HG02981 (cell line): ENCODE measurements at regions not wholly inside any gene's neighbourhood (a gene's known extent, or its start where the extent isn't known, plus 50 kb on each side); places are given as distances from the start of the nearest gene placed in this dataset.

Source experiments
- ATAC-seq: cut with Tn5 transposase; IDR thresholded peaks from one replicate; pipeline ENCODE4 v1.9.1; 2021; ENCODE audit warnings: mild to moderate bottlenecking, moderate library complexity; ENCODE audit not compliant: unreplicated experiment

DNA sequence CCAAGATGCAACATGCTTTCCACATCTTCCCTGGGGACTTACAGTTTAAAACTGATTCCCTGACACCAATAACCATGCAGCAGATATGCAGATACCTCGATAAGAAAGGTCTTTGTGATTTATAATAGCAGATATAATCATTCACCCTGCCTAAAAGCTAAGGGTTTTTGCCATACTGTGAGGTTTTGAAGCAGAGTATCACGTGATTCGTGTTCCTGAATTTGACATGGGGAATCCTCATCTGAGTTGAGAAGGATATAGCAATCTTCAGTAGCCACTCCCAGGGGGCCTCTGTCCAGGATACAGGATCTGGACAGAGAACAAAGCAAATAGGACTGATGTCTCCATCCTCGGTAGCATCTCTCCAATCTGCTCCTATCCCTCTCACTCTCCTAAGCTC, 79.1 kb upstream of the SDK2 start:
- ATAC-seq: no peak

GRCh38 chr17:73724341-73724740, 80.1 kb upstream of the SDK2 start:
- ATAC-seq: no peak

GRCh38 chr17:73724990-73725389, 80.7 kb upstream of the SDK2 start:
- ATAC-seq: no peak

- no peak for ATAC-seq
Observed at GRCh38 chr17:73725794-73726515, 81.7 kb upstream of the SDK2 start.

DNA sequence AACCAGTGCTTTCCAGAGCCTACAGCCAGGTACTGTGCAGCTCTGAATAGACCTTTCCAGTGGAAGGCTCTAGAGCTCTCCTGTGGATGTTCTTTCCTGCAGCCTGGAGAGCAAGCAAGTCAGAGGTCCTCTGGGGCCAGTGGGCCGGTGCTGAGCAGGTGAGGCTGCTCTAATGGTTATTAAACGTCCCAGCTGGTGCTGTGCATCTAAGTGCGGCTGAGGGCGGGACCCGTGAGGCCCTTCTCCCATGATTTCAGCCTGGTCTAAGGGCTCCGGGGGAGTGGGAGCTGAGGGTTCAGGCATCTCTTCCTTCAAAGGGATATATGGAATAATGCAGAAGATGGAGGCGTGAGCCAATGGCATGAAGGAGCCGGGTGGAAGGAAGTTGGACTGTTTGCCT, 83.7 kb upstream of the SDK2 start:
- ATAC-seq: no peak

GRCh38 chr17:73729101-73729500, 84.9 kb upstream of the SDK2 start:
- no peak for ATAC-seq

GRCh38 chr17:73731733-73732132, 87.5 kb upstream of the SDK2 start:
- no peak for ATAC-seq

DNA sequence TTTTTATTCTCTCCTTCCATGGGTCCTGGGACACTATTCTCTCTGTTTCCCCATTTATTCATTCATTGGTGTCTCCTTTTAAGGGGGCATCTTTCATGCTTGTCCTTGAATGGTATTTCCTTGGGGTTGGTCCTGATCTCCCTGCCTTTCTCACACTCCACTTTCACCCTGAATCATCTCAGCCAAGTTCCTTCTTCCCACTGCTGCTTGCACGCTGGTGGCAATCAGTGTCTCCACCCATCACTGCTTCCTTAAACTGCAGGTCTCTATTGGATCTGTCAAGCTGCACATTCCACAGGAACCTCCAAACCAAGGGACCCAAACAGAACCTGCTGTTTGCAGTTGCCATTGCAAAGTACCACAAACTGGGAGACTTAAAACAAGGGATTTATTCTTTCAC, 89.3 kb upstream of the SDK2 start:
- no peak for ATAC-seq

DNA sequence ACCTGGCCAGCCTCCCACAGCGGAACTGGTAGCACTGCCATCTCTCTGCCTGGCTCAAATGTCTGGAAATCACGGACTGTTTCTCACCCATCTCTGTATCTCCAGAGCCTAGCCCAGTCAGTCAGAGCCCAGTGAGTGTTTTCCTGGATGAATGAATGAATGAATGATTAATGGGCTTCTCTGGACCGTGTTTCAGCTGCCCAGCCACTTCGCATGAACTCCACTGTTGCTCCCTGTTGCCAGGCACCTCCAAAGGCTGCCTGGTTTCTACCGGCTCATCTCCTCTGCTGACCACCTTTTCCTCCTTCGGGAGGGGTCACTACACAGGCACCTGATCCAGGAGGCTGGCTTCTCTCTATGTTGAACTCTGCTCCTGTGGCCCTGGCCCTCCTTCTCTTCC, 91.0 kb upstream of the SDK2 start:
- ATAC-seq: no peak

DNA sequence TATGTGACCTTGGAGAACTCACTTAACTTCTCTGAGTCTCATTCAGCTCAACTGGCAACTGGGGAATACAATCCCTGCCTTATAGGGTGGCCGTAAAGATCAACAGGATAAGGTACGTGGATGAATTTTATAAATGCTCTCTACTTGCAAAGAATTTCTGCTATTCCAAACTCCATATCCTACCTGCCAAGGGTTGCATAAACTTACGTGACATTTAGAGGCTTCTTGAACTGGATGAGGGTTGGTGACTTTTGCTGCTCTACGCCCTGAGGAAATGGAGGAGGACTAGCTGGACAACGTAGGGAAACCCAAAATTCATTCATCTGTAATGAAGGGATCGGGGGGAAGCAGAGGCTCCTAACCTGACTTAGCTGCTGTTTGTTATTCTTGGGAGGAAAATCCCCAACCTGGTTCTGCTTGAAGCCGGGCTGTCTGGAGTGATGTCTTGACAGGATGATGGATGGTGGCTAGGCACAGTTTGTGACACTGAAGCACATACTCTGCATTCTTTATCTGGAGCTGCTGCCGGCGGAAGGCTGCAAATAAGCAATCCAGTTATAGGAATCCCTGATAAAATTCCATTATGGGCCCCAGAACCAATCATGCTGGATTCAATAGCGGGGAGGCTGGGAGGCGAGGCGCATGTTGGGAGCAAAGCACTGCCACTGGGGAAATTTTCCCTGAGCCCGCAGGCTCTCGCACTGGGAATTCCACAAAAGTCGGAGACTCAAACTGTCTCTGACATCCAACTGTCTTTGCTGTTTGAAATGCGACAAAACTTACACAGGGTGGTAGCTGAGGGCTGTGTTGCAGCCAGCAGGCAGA, 94.7 kb upstream of the SDK2 start:
- no peak for ATAC-seq

DNA sequence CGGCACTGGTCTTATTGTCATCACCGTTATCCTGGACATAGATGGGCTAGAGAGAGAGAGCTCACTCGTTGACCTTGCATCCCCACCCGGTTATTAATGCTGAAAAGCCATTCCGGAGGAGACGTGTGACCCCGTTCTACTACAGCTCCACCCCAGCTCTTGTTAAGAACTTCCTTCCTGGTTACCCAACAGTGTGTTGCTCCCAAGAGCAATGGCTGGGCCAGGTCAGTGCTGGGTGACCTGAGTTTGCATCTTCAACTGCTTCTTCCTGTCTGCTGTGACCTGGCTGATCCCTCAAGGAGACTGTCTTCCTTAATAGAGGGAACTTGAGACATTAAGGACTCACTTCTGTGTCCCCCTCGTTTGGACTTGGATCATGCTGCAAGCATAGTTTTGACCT, 96.1 kb upstream of the SDK2 start:
- ATAC-seq: no peak

GRCh38 chr17:73742948-73743381, 98.7 kb upstream of the SDK2 start:
- no peak for ATAC-seq

- no peak for ATAC-seq
Observed at GRCh38 chr17:73743518-73744201, 99.4 kb upstream of the SDK2 start.

DNA sequence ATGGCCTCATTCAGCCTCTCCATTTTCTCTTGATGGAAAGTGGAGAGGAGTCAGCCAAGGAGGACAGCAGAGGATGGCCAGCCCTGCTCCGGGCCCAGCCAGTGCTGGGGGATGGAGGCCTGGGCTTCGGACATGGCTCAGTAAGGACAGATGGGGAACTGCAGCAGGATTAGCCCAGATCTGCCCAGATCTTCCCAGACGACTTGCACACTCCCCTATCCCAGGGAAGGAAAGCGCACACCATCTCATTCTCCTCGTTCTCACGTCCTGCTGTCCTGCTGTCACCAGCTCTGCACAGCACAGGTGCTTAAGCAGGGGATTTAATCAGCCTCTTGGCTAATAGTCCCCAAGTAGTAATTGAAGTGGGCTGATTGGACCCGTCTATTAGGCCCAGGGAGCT, 100.2 kb upstream of the SDK2 start:
- no peak for ATAC-seq

- ATAC-seq: no peak
Observed at GRCh38 chr17:73746314-73747073, 102.2 kb upstream of the SDK2 start.

DNA sequence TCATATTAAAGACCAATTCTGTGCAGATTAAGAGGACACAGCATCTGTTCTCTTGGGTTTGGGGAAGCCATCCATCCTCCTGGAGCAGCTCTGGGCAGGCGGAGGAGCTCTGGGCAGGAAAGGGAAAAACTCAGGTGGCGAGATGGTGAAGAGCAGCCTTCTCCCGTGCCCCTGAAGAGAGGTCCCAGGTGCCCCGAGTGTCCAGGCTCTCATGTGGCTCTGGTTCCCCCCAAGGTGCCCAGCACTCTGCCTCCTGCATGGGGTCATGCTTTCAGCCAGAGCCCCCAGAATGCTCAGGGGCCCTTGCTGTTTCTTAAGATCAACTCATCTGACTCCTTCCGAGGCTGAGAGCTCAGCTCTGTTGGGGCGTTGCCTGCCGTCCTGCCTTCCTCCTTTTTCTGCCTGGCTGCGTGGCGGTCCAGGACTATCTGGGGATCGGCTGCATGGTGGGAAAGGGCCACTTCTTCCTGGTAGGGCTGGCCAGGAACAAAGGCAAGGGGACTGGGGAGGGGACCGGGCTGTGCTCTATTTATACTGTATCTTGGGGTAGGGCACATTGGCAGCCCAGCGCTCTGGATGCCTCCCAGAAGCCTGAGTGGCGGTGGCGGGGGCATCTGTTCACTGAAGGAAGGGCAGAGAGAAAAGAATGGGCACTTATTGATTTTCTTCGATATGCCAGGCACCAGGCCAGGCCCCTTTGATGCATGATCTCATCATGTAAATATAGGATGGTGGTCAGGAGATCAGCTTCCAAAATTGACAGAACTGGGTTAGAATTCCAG, 103.2 kb upstream of the SDK2 start:
- no peak for ATAC-seq

- no peak for ATAC-seq
Observed at GRCh38 chr17:73748508-73748907, 104.3 kb upstream of the SDK2 start.

DNA sequence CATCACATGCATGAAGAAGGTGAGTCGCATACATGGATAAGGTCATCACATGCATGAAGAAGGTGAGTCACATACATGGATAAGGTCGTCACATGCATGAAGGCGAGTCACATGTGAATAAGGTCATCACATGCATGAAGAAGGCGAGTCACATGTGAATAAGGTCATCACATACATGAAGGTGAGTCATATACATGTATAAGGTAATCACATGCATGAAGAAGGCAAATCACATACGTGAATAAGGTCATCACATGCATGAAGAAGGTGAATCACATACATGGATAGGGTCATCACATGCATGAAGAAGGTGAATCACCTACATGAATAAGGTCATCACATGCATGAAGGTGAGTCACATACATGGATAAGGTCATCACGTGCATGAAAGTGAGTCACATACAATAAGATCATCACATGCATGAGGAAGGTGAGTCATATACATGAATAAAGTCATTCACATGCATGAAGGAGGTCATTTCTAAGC, 105.1 kb upstream of the SDK2 start:
- ATAC-seq: no peak

- ATAC-seq: no peak
Observed at GRCh38 chr17:73749928-73750605, 105.8 kb upstream of the SDK2 start.

DNA sequence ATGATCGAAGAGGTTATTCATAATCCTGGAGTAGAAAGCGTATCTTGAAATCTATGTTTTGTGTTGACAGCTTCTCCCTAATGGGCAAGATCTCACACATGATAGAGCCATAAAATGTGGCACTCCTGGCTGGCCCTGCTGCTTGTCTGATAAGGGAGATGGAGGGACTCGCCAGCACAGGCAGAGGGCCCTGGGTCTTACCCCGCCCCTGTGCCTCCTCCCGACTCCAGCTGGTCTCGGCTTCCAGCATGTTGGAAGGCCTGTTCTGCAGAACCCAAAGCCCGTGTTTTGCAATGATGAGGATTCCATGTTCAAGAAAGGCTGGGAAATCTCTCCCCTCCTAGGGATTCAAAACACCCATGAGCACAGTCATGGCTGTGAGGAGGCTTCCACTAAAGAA, 106.7 kb upstream of the SDK2 start:
- no peak for ATAC-seq
